H9 (cell line): ENCODE measurements at regions not wholly inside any gene's neighbourhood (a gene's known extent, or its start where the extent isn't known, plus 50 kb on each side); places are given as distances from the start of the nearest gene placed in this dataset.

Experiments
- DNase-seq: peaks from one replicate; pipeline ENCODE4 v3.0.0-alpha.2; 2017
- H2AFZ ChIP-seq: one replicate; pipeline ENCODE4 v1.6.1; 2013; ENCODE audit warnings: mild to moderate bottlenecking, low read length, control low read depth, moderate library complexity
- H2AK5ac ChIP-seq: 2 replicates; pipeline ENCODE4 v1.6.1; 2013; ENCODE audit warnings: low read length, control low read depth, mixed read lengths; ENCODE audit not compliant: insufficient read length
- H2BK120ac ChIP-seq: one replicate; pipeline ENCODE4 v1.6.1; 2013; ENCODE audit warnings: low read depth, mild to moderate bottlenecking, low read length, control low read depth, inconsistent platforms; ENCODE audit not compliant: poor library complexity, severe bottlenecking
- H2BK12ac ChIP-seq: 2 replicates; pipeline ENCODE4 v1.6.1; 2013; ENCODE audit warnings: low read length, control low read depth, mixed read lengths, low read depth; ENCODE audit not compliant: insufficient read length
- H2BK15ac ChIP-seq: 2 replicates; pipeline ENCODE4 v1.6.1; 2013; ENCODE audit warnings: low read depth, low read length, control low read depth
- H2BK20ac ChIP-seq: one replicate; pipeline ENCODE4 v1.6.1; 2013; ENCODE audit warnings: low read depth, mild to moderate bottlenecking, low read length, control low read depth, inconsistent platforms; ENCODE audit not compliant: poor library complexity, severe bottlenecking
- H2BK5ac ChIP-seq: 2 replicates; pipeline ENCODE4 v1.6.1; 2013; ENCODE audit warnings: low read length, control low read depth, mixed read lengths; ENCODE audit not compliant: insufficient read length
- H3K14ac ChIP-seq: 2 replicates; pipeline ENCODE4 v1.6.1; 2013; ENCODE audit warnings: low read length, control low read depth; ENCODE audit not compliant: insufficient read depth
- H3K18ac ChIP-seq: 2 replicates; pipeline ENCODE4 v1.6.1; 2013; ENCODE audit warnings: low read depth, mild to moderate bottlenecking, mixed read lengths, low read length, control low read depth; ENCODE audit not compliant: insufficient read length
- H3K23ac ChIP-seq: 2 replicates; pipeline ENCODE4 v1.6.1; 2013; ENCODE audit warnings: low read length, control low read depth, mixed read lengths, low read depth; ENCODE audit not compliant: insufficient read length
- H3K23me2 ChIP-seq: 2 replicates; pipeline ENCODE4 v1.6.1; 2013; ENCODE audit warnings: low read depth, mild to moderate bottlenecking, mixed read lengths, low read length, control low read depth; ENCODE audit not compliant: insufficient read length, poor library complexity, severe bottlenecking
- H3K27ac ChIP-seq: 2 replicates; pipeline ENCODE4 v1.5.1; 2013; ENCODE audit warnings: low read length, control low read depth, mixed read lengths, low read depth; ENCODE audit not compliant: insufficient read length
- H3K27me3 ChIP-seq: 2 replicates; pipeline ENCODE4 v1.6.1; 2013; ENCODE audit warnings: low read length, control low read depth, inconsistent platforms; ENCODE audit not compliant: insufficient read depth
- H3K4ac ChIP-seq: 2 replicates; pipeline ENCODE4 v1.6.1; 2013; ENCODE audit warnings: low read depth, mild to moderate bottlenecking, control low read depth, inconsistent platforms, low read length, moderate library complexity
- H3K4me1 ChIP-seq: 2 replicates; pipeline ENCODE4 v1.6.1; 2013; ENCODE audit warnings: low read length, control low read depth, inconsistent platforms; ENCODE audit not compliant: insufficient read depth
- H3K4me2 ChIP-seq: 2 replicates; pipeline ENCODE4 v1.6.1; 2013; ENCODE audit warnings: low read length, control low read depth, mixed read lengths; ENCODE audit not compliant: insufficient read length, insufficient read depth
- H3K56ac ChIP-seq: 2 replicates; pipeline ENCODE4 v1.6.1; 2013; ENCODE audit warnings: low read depth, mild to moderate bottlenecking, mixed read lengths, low read length, control low read depth; ENCODE audit not compliant: insufficient read length
- H3K79me1 ChIP-seq: 2 replicates; pipeline ENCODE4 v1.6.1; 2013; ENCODE audit warnings: low read depth, mild to moderate bottlenecking, moderate library complexity, low read length, control low read depth, inconsistent platforms; ENCODE audit not compliant: insufficient read depth, poor library complexity, severe bottlenecking
- H3K79me2 ChIP-seq: 2 replicates; pipeline ENCODE4 v1.6.1; 2013; ENCODE audit warnings: low read length, control low read depth, inconsistent platforms; ENCODE audit not compliant: insufficient read depth
- H3K9ac ChIP-seq: 2 replicates; pipeline ENCODE4 v1.6.1; 2013; ENCODE audit warnings: low read length, control low read depth, mixed read lengths; ENCODE audit not compliant: insufficient read length; ENCODE audit errors: extremely low read depth
- H3K9me3 ChIP-seq: one replicate; pipeline ENCODE4 v1.6.1; 2013; ENCODE audit warnings: low read depth, low read length, inconsistent platforms; ENCODE audit not compliant: control insufficient read depth
- H3T11ph ChIP-seq: one replicate; pipeline ENCODE4 v1.6.1; 2013; ENCODE audit warnings: mild to moderate bottlenecking, low read length, control low read depth, inconsistent platforms
- H4K20me1 ChIP-seq: one replicate; pipeline ENCODE4 v1.6.1; 2013; ENCODE audit not compliant: control insufficient read depth, insufficient read length, insufficient read depth
- H4K5ac ChIP-seq: 2 replicates; pipeline ENCODE4 v1.6.1; 2013; ENCODE audit warnings: low read depth, mild to moderate bottlenecking, mixed read lengths, low read length, control low read depth; ENCODE audit not compliant: insufficient read length
- H4K8ac ChIP-seq: replicated peaks from 2 replicates; pipeline ENCODE4 v1.6.1; 2013; ENCODE audit warnings: low read length, control low read depth, mixed read lengths, low read depth; ENCODE audit not compliant: insufficient read length
- H4K91ac ChIP-seq: 2 replicates; pipeline ENCODE4 v1.6.1; 2013; ENCODE audit warnings: low read depth, mild to moderate bottlenecking, moderate library complexity, mixed read lengths, low read length, control low read depth; ENCODE audit not compliant: insufficient read length
- H3K27ac Mint-ChIP-seq, 3 experiments: 2 replicates in 2 of 3; 3 replicates in 1 of 3; pipeline ENCODE4 v1.8.0; 2020 to 2021; ENCODE audit warnings: mixed read lengths in 3 of 3, mild to moderate bottlenecking in 1 of 3, moderate library complexity in 1 of 3
- H3K27me3 Mint-ChIP-seq: 2 replicates; pipeline ENCODE4 v1.8.0; 2021; ENCODE audit warnings: low read depth, mild to moderate bottlenecking, moderate library complexity, mixed read lengths
- H3K36me3 Mint-ChIP-seq, 3 experiments: 2 replicates in 2 of 3; 3 replicates in 1 of 3; pipeline ENCODE4 v1.8.0; 2020 to 2021; ENCODE audit warnings: low read depth in 3 of 3, mixed read lengths in 3 of 3; ENCODE audit not compliant: insufficient read depth in 1 of 3
- H3K4me1 Mint-ChIP-seq, 2 experiments: 2 replicates each; pipeline ENCODE4 v1.8.0; 2020; ENCODE audit warnings: mixed read lengths in 2 of 2
- H3K4me3 Mint-ChIP-seq, 2 experiments: 2 replicates in 1 of 2; 3 replicates in 1 of 2; pipeline ENCODE4 v1.8.0; 2020 to 2021; ENCODE audit warnings: mild to moderate bottlenecking in 2 of 2, mixed read lengths in 2 of 2, moderate library complexity in 1 of 2
- H3K9me3 Mint-ChIP-seq, 2 experiments: 2 replicates in 1 of 2; 3 replicates in 1 of 2; pipeline ENCODE4 v1.8.0; 2020; ENCODE audit warnings: mild to moderate bottlenecking in 2 of 2, mixed read lengths in 2 of 2, moderate library complexity in 1 of 2
- CTCF ChIP-seq: fragments of 200-600 bp; sonication (generic); conservative IDR thresholded peaks from 3 replicates; pipeline ENCODE4 v1.8.0; 2021; ENCODE audit warnings: antibody characterized with exemption, mild to moderate bottlenecking
- WGBS: extraction: QIAGEN DNeasy Blood & Tissue Kit; methylation state at CpG from one replicate; pipeline ENCODE4 v1.1.7; 2013; ENCODE audit warnings: missing lambda C conversion rate, low lambda C conversion rate, mixed read lengths; ENCODE audit not compliant: insufficient read length; ENCODE audit errors: extremely low coverage; 5-methylcytosine and 5-hydroxymethylcytosine counted together

DNA sequence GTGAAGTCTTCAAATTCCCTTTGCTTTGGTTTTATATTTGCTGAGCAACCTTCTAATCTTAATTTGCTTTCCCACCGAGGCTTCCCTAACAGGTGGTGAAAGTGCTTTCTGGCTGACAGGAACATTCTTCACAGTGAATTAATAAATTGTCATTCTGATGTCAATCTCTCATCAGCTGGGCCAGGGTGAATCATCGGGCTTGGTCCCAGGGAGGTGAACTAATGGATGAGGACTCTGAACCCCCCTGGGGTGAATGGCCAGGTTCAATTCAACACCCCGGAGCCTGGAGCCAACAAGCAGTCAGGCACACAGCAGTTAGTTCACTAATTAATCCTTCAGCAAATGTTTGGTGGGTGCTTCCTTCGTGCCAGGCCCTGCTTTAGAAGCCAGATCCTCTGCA, 155.4 kb upstream of the PDGFD start:
- H3K27ac Mint-ChIP-seq, result no peak overlapping the region
- no peak overlapping the region for H2AK5ac ChIP-seq
- no peaks in the 10 kb centered on the region for H3K27me3 Mint-ChIP-seq
- H2BK120ac ChIP-seq, result no peak overlapping the region
- DNase-seq, result no peak
- no peak overlapping the region for H3K23ac ChIP-seq
- no peaks in the 10 kb centered on the region for H3K79me1 ChIP-seq
- no peaks in the 10 kb centered on the region; a peak in 2 of 5 replicates for H3K9me3 Mint-ChIP-seq
- no peak overlapping the region for H3K4ac ChIP-seq
- H3K23me2 ChIP-seq, result no peaks in the 10 kb centered on the region
- no peak overlapping the region for H2BK20ac ChIP-seq
- no peaks in the 10 kb centered on the region for H3K4me1 Mint-ChIP-seq
- H2BK5ac ChIP-seq, result no peak overlapping the region
- no peaks in the 10 kb centered on the region for H3K9me3 ChIP-seq
- H3K36me3 Mint-ChIP-seq, result no peaks in the 10 kb centered on the region
- no peaks in the 10 kb centered on the region for H4K20me1 ChIP-seq
- H3K27me3 ChIP-seq, result no peaks in the 10 kb centered on the region
- H4K5ac ChIP-seq, result no peak overlapping the region
- H3K18ac ChIP-seq, result no peak overlapping the region
- no peak overlapping the region for H4K8ac ChIP-seq
- H3K27ac ChIP-seq, result no peak overlapping the region
- H3T11ph ChIP-seq, result no peak overlapping the region
- no peak overlapping the region for H4K91ac ChIP-seq
- H2BK15ac ChIP-seq, result no peak overlapping the region
- no peaks in the 10 kb centered on the region for H3K79me2 ChIP-seq
- no CpG with 5 or more reads among the region's 4 CpGs for WGBS
- no peak for TF ChIP-seq CTCF
- H3K14ac ChIP-seq, result no peak overlapping the region
- H3K9ac ChIP-seq, result no peak overlapping the region
- no peak overlapping the region for H3K56ac ChIP-seq
- H2AFZ ChIP-seq, result no peak overlapping the region
- no peak overlapping the region for H3K4me2 ChIP-seq
- no peaks in the 10 kb centered on the region for H3K4me1 ChIP-seq
- H3K4me3 Mint-ChIP-seq, result no peak overlapping the region
- H2BK12ac ChIP-seq, result no peak overlapping the region
